ENCODE measurements at regions not wholly inside any gene's neighbourhood (a gene's known extent, or its start where the extent isn't known, plus 50 kb on each side); places are given as distances from the start of the nearest gene placed in this dataset.

DNA sequence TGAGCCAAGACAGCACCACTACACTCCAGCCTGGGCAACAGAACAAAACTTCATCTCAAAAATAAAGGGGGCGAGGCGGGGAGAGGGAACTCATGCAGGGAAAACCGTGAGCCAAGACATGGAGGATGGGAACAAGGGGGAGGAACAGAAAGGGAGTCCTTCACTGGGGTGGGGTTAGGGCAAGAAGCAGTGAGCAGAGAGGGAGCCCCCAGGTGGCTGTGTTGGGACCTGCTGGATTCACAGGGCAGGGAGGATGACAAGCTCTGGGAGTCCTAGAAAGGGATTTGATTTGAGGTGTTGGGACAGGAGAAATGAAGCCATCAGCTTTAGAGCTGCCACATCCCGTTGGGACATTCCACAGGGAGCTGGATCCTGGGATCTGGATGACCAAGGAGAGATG, 90.6 kb upstream of the TOP1 start:
- no peak overlapping the region for H2AFZ ChIP-seq (ENCODE audit: low read length)
- no peaks in the 10 kb centered on the region for H3K27me3 ChIP-seq (replicated peaks in 1 of 4; ENCODE audit: control insufficient read depth in 3 of 4, extremely low read depth in 1 of 4, insufficient read depth in 3 of 4, low read length in 3 of 4)
- no peaks in the 10 kb centered on the region for H3K9me3 ChIP-seq (ENCODE audit: insufficient read depth in 2 of 2, low read depth in 1 of 2, low read length in 1 of 2)
- no peak overlapping the region for H3K27ac ChIP-seq (ENCODE audit: low read depth, low read length)
- ChIA-PET CTCF (ENCODE audit: partially characterized antibody) (interaction anchor here (0.7 to 3.9 kb wide), 19 partner anchors 9 to 233 kb away, joined by 3 to 22 read pairs (median 4); no protein-coding TSS in a partner anchor), POLR2A (ENCODE audit: partially characterized antibody) (no interaction called here)
- H4K91ac ChIP-seq (replicated peaks; ENCODE audit: insufficient read length, low read length) = no peak overlapping the region
- peak in 1 of 2 experiments; percentile 68 for DNase-seq (ENCODE audit: low read depth in 1 of 2, low spot score in 2 of 2)
- H3K23ac ChIP-seq (ENCODE audit: insufficient read length) = no peak overlapping the region
- no peaks in the 10 kb centered on the region for H3K79me2 ChIP-seq (ENCODE audit: control insufficient read depth in 1 of 2, insufficient read depth in 2 of 2, low read length in 2 of 2)
- H2BK15ac ChIP-seq (ENCODE audit: low read length) = no peak overlapping the region
- no peak overlapping the region for H2BK12ac ChIP-seq (ENCODE audit: low read depth, low read length)
- H3K56ac ChIP-seq (replicated peaks; ENCODE audit: insufficient read length, low read depth, low read length) = no peak overlapping the region
- no peaks in the 10 kb centered on the region for H4K20me1 ChIP-seq (replicated peaks in 1 of 2; ENCODE audit: control insufficient read depth in 1 of 2, insufficient read depth in 2 of 2, low read length in 2 of 2)
- no peaks in the 10 kb centered on the region for H3K23me2 ChIP-seq (ENCODE audit: low read depth, low read length)
- no peak overlapping the region for H3K9ac ChIP-seq (replicated peaks in 1 of 4; ENCODE audit: extremely low read depth in 1 of 4, low read depth in 3 of 4, low read length in 3 of 4)
- H3K4me2 ChIP-seq (ENCODE audit: insufficient read depth in 1 of 2, low read depth in 2 of 2, low read length in 2 of 2) = no peak overlapping the region
- H2AK5ac ChIP-seq (ENCODE audit: low read depth, low read length) = no peak overlapping the region
- H3K4me1 ChIP-seq (replicated peaks in 1 of 4; ENCODE audit: control insufficient read depth in 3 of 4, insufficient read depth in 4 of 4, low read length in 3 of 4) = no peaks in the 10 kb centered on the region
- H3K79me1 ChIP-seq (ENCODE audit: low read depth, low read length) = no peaks in the 10 kb centered on the region
- no peak overlapping the region for H2BK20ac ChIP-seq (ENCODE audit: low read length)
- H4K8ac ChIP-seq (ENCODE audit: extremely low read depth, insufficient read depth, low read length) = no peak overlapping the region
- no peak for FAIRE-seq
- no peak overlapping the region for H3K4me3 ChIP-seq (ENCODE audit: extremely low read depth in 1 of 4, insufficient read depth in 2 of 4, low read depth in 3 of 4, low read length in 4 of 4)
- WGBS, 2 experiments (ENCODE audit: extremely low coverage in 1 of 2, insufficient coverage in 1 of 2, insufficient read length in 1 of 2, insufficient replicate concordance in 2 of 2, low coverage in 1 of 2, low lambda C conversion rate in 2 of 2, missing lambda C conversion rate in 1 of 2) = 68% methylated on average over 4 of the region's 4 CpGs; no CpG with 5 or more reads in 1 of the 2 experiments
- no peak overlapping the region for H2BK120ac ChIP-seq (replicated peaks; ENCODE audit: low read depth, low read length)
- no peak overlapping the region for H3K18ac ChIP-seq (ENCODE audit: extremely low read depth, low read length)
- no peak overlapping the region for H4K5ac ChIP-seq (ENCODE audit: insufficient read length, low read depth, low read length)
- H3K14ac ChIP-seq (ENCODE audit: insufficient read length) = no peak overlapping the region
- no peaks in the 10 kb centered on the region for H3K36me3 ChIP-seq (ENCODE audit: control insufficient read depth in 2 of 4, insufficient read depth in 4 of 4, low read length in 3 of 4)
- H2BK5ac ChIP-seq (ENCODE audit: low read depth, low read length) = no peak overlapping the region
- no peak overlapping the region for H3K4ac ChIP-seq (replicated peaks; ENCODE audit: insufficient read length, low read depth, low read length)
- TF ChIP-seq RNF2 (IDR thresholded peaks at IDR 0.05; ENCODE audit: borderline replicate concordance, low read depth, low read length, missing control alignments, poor library complexity, severe bottlenecking) (no peak), CTCF (IDR thresholded peaks at IDR 0.05; ENCODE audit: control extremely low read depth in 1 of 3, insufficient read depth in 1 of 3, low read depth in 1 of 3, low read length in 3 of 3) (peak; percentile 53 to 68 (median 59)), RAD21 (IDR thresholded peaks at IDR 0.05 in 1 of 2, conservative IDR thresholded peaks at IDR 0.05 in 1 of 2; ENCODE audit: low read depth in 2 of 2, low read length in 2 of 2) (peak; percentile 50 to 65; a peak in 3 of 4 replicates)
